ENCODE measurements at regions not wholly inside any gene's neighbourhood (a gene's known extent, or its start where the extent isn't known, plus 50 kb on each side); places are given as distances from the start of the nearest gene placed in this dataset.

- DNase-seq: no peak
Observed at GRCh38 chr5:53334431-53334941, 145.9 kb upstream of the FST start.

GRCh38 chr5:53335115-53335514, 145.3 kb upstream of the FST start:
- DNase-seq: no peak

GRCh38 chr5:53337827-53338226, 142.6 kb upstream of the FST start:
- DNase-seq: no peak

GRCh38 chr5:53338971-53339370, 141.5 kb upstream of the FST start:
- DNase-seq: no peak

GRCh38 chr5:53339962-53340540, 140.4 kb upstream of the FST start:
- DNase-seq: no peak

GRCh38 chr5:53340956-53341750, 139.3 kb upstream of the FST start:
- no peak for DNase-seq

GRCh38 chr5:53342236-53342635, 138.2 kb upstream of the FST start:
- no peak for DNase-seq

GRCh38 chr5:53343187-53343586, 137.2 kb upstream of the FST start:
- peak; percentile 66 for DNase-seq

- no peak for DNase-seq
Observed at GRCh38 chr5:53350368-53350767, 130.1 kb upstream of the FST start.

GRCh38 chr5:53350991-53351770, 129.2 kb upstream of the FST start:
- DNase-seq: no peak

GRCh38 chr5:53355316-53355715, 125.1 kb upstream of the FST start:
- no peak for DNase-seq

GRCh38 chr5:53355931-53356330, 124.5 kb upstream of the FST start:
- no peak for DNase-seq

- DNase-seq: no peak
Observed at GRCh38 chr5:53357439-53357838, 123.0 kb upstream of the FST start.

GRCh38 chr5:53358794-53359193, 121.6 kb upstream of the FST start:
- no peak for DNase-seq

GRCh38 chr5:53359916-53360517, 120.4 kb upstream of the FST start:
- DNase-seq: no peak

GRCh38 chr5:53360811-53361210, 119.6 kb upstream of the FST start:
- DNase-seq: peak; percentile 57

- no peak for DNase-seq
Observed at GRCh38 chr5:53361708-53362107, 118.7 kb upstream of the FST start.

- peak; percentile 90 for DNase-seq
Observed at GRCh38 chr5:53362521-53362941, 117.9 kb upstream of the FST start.

GRCh38 chr5:53364061-53364460, 116.4 kb upstream of the FST start:
- no peak for DNase-seq

GRCh38 chr5:53366245-53366644, 114.2 kb upstream of the FST start:
- no peak for DNase-seq

- DNase-seq: no peak
Observed at GRCh38 chr5:53367727-53368126, 112.7 kb upstream of the FST start.

- no peak for DNase-seq
Observed at GRCh38 chr5:53368516-53368915, 111.9 kb upstream of the FST start.

GRCh38 chr5:53368966-53369605, 111.3 kb upstream of the FST start:
- no peak for DNase-seq
